ENCODE measurements at regions not wholly inside any gene's neighbourhood (a gene's known extent, or its start where the extent isn't known, plus 50 kb on each side); places are given as distances from the start of the nearest gene placed in this dataset.

- no peak for DNase-seq
Observed at GRCh38 chrX:36947214-36947613, 61.0 kb upstream of the FAM47C start.

- no peak for DNase-seq
Observed at GRCh38 chrX:36950495-36951253, 57.5 kb upstream of the FAM47C start.

- DNase-seq = peak; percentile 27
Observed at GRCh38 chrX:36957425-36958328, 50.5 kb upstream of the FAM47C start.

Data from NCI-H510A (cell line).